SK-N-SH (cell line): ENCODE measurements at regions not wholly inside any gene's neighbourhood (a gene's known extent, or its start where the extent isn't known, plus 50 kb on each side); places are given as distances from the start of the nearest gene placed in this dataset.

Experiments used
- YY1 ChIP-seq: IDR thresholded peaks from 2 replicates; pipeline ENCODE4 v1.4.0; 2012; ENCODE audit warnings: low read depth, mild to moderate bottlenecking
- TF ChIP-seq, protein P1 (sequence below): fragments of 200-600 bp; sonication (generic); IDR thresholded peaks from 2 replicates; pipeline ENCODE4 v1.6.1; 2017; ENCODE audit warnings: antibody characterized with exemption, mild to moderate bottlenecking, moderate library complexity

GRCh38 chr19:28603453-28603852 is 609.5 kb downstream of the UQCRFS1 start:
- TF ChIP-seq, protein P1, sequence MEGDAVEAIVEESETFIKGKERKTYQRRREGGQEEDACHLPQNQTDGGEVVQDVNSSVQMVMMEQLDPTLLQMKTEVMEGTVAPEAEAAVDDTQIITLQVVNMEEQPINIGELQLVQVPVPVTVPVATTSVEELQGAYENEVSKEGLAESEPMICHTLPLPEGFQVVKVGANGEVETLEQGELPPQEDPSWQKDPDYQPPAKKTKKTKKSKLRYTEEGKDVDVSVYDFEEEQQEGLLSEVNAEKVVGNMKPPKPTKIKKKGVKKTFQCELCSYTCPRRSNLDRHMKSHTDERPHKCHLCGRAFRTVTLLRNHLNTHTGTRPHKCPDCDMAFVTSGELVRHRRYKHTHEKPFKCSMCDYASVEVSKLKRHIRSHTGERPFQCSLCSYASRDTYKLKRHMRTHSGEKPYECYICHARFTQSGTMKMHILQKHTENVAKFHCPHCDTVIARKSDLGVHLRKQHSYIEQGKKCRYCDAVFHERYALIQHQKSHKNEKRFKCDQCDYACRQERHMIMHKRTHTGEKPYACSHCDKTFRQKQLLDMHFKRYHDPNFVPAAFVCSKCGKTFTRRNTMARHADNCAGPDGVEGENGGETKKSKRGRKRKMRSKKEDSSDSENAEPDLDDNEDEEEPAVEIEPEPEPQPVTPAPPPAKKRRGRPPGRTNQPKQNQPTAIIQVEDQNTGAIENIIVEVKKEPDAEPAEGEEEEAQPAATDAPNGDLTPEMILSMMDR: no peak
- TF ChIP-seq YY1: no peak
